Endodermal cell (in vitro differentiated cells): ENCODE measurements at regions not wholly inside any gene's neighbourhood (a gene's known extent, or its start where the extent isn't known, plus 50 kb on each side); places are given as distances from the start of the nearest gene placed in this dataset.

Experiments
- DNase-seq: peaks from one replicate; pipeline ENCODE4 v3.0.0-alpha.2; 2017
- H3K27ac ChIP-seq: 2 replicates; pipeline ENCODE4 v1.5.1; 2013; ENCODE audit warnings: mild to moderate bottlenecking, low read depth, low read length, moderate library complexity
- H3K27me3 ChIP-seq: 2 replicates; pipeline ENCODE4 v1.6.1; 2013; ENCODE audit warnings: mild to moderate bottlenecking, low read length, moderate library complexity; ENCODE audit not compliant: insufficient read depth, control insufficient read depth, poor library complexity, severe bottlenecking
- H3K36me3 ChIP-seq: 2 replicates; pipeline ENCODE4 v1.7.0; 2013; ENCODE audit warnings: mild to moderate bottlenecking, low read length, moderate library complexity; ENCODE audit not compliant: control insufficient read depth, insufficient read depth
- H3K4me1 ChIP-seq: one replicate; pipeline ENCODE4 v1.7.0; 2013; ENCODE audit warnings: low read length; ENCODE audit not compliant: control insufficient read depth, insufficient read depth
- H3K4me3 ChIP-seq: 2 replicates; pipeline ENCODE4 v1.5.1; 2013; ENCODE audit warnings: mild to moderate bottlenecking, low read length, moderate library complexity
- H3K9ac ChIP-seq: 2 replicates; pipeline ENCODE4 v1.6.1; 2013; ENCODE audit warnings: mild to moderate bottlenecking, low read length, moderate library complexity; ENCODE audit not compliant: poor library complexity, severe bottlenecking; ENCODE audit errors: extremely low read depth
- H3K9me3 ChIP-seq: 2 replicates; pipeline ENCODE4 v1.6.1; 2013; ENCODE audit warnings: mild to moderate bottlenecking, low read length, moderate library complexity; ENCODE audit not compliant: control insufficient read depth
- H3K27ac Mint-ChIP-seq: 2 replicates; pipeline ENCODE4 v1.8.0; 2020; ENCODE audit warnings: mixed read lengths
- H3K27me3 Mint-ChIP-seq: 2 replicates; pipeline ENCODE4 v1.8.0; 2021; ENCODE audit warnings: mild to moderate bottlenecking, mixed read lengths; ENCODE audit not compliant: insufficient read depth
- H3K36me3 Mint-ChIP-seq: 2 replicates; pipeline ENCODE4 v1.8.0; 2020; ENCODE audit warnings: low read depth, mixed read lengths
- H3K4me1 Mint-ChIP-seq: 2 replicates; pipeline ENCODE4 v1.8.0; 2020; ENCODE audit warnings: mixed read lengths
- H3K4me3 Mint-ChIP-seq: 2 replicates; pipeline ENCODE4 v1.8.0; 2020; ENCODE audit warnings: mild to moderate bottlenecking, moderate library complexity, mixed read lengths
- H3K9me3 Mint-ChIP-seq: 2 replicates; pipeline ENCODE4 v1.8.0; 2020; ENCODE audit warnings: mild to moderate bottlenecking, mixed read lengths
- WGBS, 2 experiments: methylation state at CpG; one replicate each; pipeline versions ENCODE4 v1.1.5 to v1.1.7; 2013; ENCODE audit warnings: missing lambda C conversion rate in 2 of 2, mixed read lengths in 1 of 2; ENCODE audit not compliant: insufficient coverage in 1 of 2, insufficient read length in 1 of 2; 5-methylcytosine and 5-hydroxymethylcytosine counted together
- TF ChIP-seq, protein P1 (sequence below): fragments of 200-600 bp; sonication (generic); conservative IDR thresholded peaks from 2 replicates; pipeline ENCODE4 v1.5.0; 2021; ENCODE audit warnings: antibody characterized with exemption, mild to moderate bottlenecking

DNA sequence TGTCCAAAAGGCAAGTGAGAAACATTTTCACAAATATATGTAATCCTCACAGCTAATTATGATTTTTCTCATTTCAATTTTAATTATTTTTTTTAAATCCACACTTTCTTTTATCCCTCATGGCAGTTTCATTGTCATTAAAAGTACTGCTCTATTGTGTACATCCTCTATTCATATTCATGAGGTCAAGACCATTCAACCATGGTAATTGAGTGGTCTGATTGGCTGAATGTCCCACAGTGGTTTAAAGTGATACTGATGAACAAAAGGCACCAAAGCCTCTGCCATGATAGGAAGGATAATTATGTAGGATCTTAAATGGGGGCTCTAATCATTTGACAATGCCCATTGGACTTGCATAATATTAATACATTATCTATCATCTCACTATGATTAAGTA, 108.4 kb upstream of the EPHA4 start:
- Histone ChIP-seq H3K27ac (peak overlapping the region; percentile 21), H3K27me3 (no peaks in the 10 kb centered on the region), H3K36me3 (no peaks in the 10 kb centered on the region), H3K4me1 (no peaks in the 10 kb centered on the region), H3K4me3 (no peak overlapping the region), H3K9ac (no peak overlapping the region), H3K9me3 (no peaks in the 10 kb centered on the region)
- Mint-ChIP-seq H3K27ac (no peak overlapping the region), H3K27me3 (no peaks in the 10 kb centered on the region), H3K36me3 (no peaks in the 10 kb centered on the region), H3K4me1 (peaks cover 4% of the 10 kb centered on the region), H3K4me3 (no peak overlapping the region), H3K9me3 (no peaks in the 10 kb centered on the region)
- TF ChIP-seq, protein P1, sequence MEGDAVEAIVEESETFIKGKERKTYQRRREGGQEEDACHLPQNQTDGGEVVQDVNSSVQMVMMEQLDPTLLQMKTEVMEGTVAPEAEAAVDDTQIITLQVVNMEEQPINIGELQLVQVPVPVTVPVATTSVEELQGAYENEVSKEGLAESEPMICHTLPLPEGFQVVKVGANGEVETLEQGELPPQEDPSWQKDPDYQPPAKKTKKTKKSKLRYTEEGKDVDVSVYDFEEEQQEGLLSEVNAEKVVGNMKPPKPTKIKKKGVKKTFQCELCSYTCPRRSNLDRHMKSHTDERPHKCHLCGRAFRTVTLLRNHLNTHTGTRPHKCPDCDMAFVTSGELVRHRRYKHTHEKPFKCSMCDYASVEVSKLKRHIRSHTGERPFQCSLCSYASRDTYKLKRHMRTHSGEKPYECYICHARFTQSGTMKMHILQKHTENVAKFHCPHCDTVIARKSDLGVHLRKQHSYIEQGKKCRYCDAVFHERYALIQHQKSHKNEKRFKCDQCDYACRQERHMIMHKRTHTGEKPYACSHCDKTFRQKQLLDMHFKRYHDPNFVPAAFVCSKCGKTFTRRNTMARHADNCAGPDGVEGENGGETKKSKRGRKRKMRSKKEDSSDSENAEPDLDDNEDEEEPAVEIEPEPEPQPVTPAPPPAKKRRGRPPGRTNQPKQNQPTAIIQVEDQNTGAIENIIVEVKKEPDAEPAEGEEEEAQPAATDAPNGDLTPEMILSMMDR: no peak
- no peak for DNase-seq

DNA sequence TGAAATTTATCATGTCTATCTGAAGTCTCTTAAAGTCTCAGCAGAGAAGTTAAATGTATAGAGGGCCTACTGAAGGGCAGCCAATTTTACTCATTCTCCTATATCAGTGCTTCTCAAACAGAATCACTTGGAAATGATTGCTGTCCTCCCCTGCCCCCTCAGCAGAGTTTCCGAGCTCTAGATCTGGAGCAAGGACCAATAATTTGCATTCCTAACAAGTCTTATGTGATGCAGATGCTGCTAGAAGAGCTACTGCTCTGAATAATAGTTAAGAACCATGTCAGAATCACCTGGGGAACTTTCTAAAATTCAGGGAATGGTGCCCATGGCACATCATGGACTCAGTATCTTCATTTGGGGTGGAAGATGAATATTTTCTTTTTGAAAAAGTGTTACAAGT, 105.6 kb upstream of the EPHA4 start:
- DNase-seq: no peak
- H3K9me3 ChIP-seq: no peaks in the 10 kb centered on the region
- Mint-ChIP-seq H3K36me3 (no peaks in the 10 kb centered on the region), H3K4me1 (peaks cover 4% of the 10 kb centered on the region), H3K27me3 (no peaks in the 10 kb centered on the region), H3K27ac (no peak overlapping the region), H3K4me3 (no peak overlapping the region), H3K9me3 (no peaks in the 10 kb centered on the region)
- H3K27me3 ChIP-seq: no peaks in the 10 kb centered on the region
- whole genome bisulfite sequencing, 2 experiments: 81 to 100% methylated on average over 1 of the region's 1 CpG
- TF ChIP-seq, protein P1: no peak
- H3K4me1 ChIP-seq: no peaks in the 10 kb centered on the region
- H3K4me3 ChIP-seq: no peak overlapping the region
- H3K36me3 ChIP-seq: no peaks in the 10 kb centered on the region
- no peak overlapping the region for H3K27ac ChIP-seq
- no peak overlapping the region for H3K9ac ChIP-seq

- no peaks in the 10 kb centered on the region for H3K27me3 Mint-ChIP-seq
- DNase-seq: no peak
- 90 to 93% methylated on average over 5 to 6 of the region's 6 CpGs for WGBS, 2 experiments
Measured at GRCh38 chr2:221676566-221677172, 104.6 kb upstream of the EPHA4 start.

More at GRCh38 chr2:221676566-221677172, 104.6 kb upstream of the EPHA4 start:
- H3K9me3 Mint-ChIP-seq: no peaks in the 10 kb centered on the region
- no peaks in the 10 kb centered on the region for H3K27me3 ChIP-seq
- H3K4me3 Mint-ChIP-seq: no peak overlapping the region
- H3K36me3 ChIP-seq: no peaks in the 10 kb centered on the region
- no peak overlapping the region for H3K4me3 ChIP-seq
- H3K4me1 Mint-ChIP-seq: peaks cover 4% of the 10 kb centered on the region
- no peak overlapping the region for H3K27ac ChIP-seq
- H3K9me3 ChIP-seq: no peaks in the 10 kb centered on the region
- H3K4me1 ChIP-seq: no peaks in the 10 kb centered on the region
- TF ChIP-seq, protein P1: no peak
- no peak overlapping the region for H3K9ac ChIP-seq
- no peaks in the 10 kb centered on the region for H3K36me3 Mint-ChIP-seq
- no peak overlapping the region for H3K27ac Mint-ChIP-seq
